ENCODE measurements at regions not wholly inside any gene's neighbourhood (a gene's known extent, or its start where the extent isn't known, plus 50 kb on each side); places are given as distances from the start of the nearest gene placed in this dataset.

DNA sequence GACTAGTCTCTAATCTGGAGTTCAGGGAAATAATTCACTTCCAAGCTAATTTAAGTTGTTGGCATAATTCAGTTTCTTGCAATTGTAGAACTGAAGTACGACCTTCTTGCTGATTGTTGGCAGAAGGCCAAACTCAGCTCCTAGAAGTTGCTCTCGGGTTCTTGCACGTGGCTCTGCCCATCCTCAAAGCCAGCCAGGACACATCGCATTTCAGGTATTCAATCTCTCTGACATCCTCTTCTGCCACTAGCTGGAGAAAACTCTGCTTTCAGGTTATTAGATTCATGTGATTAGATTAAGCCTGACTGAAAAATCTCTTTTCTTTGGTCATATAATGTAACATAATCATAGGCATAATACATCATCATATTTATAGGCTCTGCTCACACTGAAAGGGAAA, 362.0 kb downstream of the ZPLD1 start:
- H3K4me3 ChIP-seq, result no peak overlapping the region
- 27 to 36% (median 32%) methylated on average over 4 of the region's 4 CpGs for WGBS, 4 donors
- intact Hi-C loops (cut with DNase I), result no loop called here
- no peak for TF ChIP-seq POLR2A (IDR thresholded peaks at IDR 0.05)
- TF ChIP-seq, protein P1, sequence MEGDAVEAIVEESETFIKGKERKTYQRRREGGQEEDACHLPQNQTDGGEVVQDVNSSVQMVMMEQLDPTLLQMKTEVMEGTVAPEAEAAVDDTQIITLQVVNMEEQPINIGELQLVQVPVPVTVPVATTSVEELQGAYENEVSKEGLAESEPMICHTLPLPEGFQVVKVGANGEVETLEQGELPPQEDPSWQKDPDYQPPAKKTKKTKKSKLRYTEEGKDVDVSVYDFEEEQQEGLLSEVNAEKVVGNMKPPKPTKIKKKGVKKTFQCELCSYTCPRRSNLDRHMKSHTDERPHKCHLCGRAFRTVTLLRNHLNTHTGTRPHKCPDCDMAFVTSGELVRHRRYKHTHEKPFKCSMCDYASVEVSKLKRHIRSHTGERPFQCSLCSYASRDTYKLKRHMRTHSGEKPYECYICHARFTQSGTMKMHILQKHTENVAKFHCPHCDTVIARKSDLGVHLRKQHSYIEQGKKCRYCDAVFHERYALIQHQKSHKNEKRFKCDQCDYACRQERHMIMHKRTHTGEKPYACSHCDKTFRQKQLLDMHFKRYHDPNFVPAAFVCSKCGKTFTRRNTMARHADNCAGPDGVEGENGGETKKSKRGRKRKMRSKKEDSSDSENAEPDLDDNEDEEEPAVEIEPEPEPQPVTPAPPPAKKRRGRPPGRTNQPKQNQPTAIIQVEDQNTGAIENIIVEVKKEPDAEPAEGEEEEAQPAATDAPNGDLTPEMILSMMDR (IDR thresholded peaks at IDR 0.05), result no peak
- no peaks in the 10 kb centered on the region for H3K9me3 ChIP-seq (replicated peaks in 1 of 3)
- H3K36me3 ChIP-seq (replicated peaks in 1 of 2), result no peaks in the 10 kb centered on the region
- H3K27ac ChIP-seq, result no peak overlapping the region
- H3K27me3 ChIP-seq, result no peaks in the 10 kb centered on the region
- no peaks in the 10 kb centered on the region for H3K4me1 ChIP-seq (replicated peaks in 1 of 2)
- DNase-seq, result no peak

DNA sequence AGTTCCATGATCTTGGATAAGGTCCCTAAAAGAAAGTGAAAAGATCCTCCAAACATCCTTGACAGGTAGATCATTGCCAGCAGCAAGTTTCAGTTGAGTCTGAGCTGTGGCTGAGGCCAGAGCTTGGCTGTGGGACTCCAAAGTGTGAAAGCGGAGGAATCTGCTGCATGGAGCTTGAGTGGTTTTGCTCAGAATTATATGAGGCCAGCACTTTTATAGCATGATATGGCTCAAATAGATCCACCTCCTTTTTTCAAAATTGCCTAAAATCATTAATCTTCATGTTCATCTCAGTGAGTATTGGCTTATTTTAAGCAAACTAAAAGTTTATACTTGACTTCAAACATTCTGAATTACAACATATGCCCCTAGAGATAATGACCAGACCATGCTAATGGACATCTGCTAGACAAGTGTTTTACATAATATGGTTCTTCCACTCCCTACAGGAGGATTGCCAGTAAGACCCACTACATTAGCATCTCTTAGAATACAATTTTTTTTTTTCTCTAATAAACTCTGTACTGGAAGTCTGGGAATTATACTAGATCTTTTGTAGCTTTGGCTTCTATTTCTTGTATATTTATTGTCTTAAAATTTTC, 368.1 kb downstream of the ZPLD1 start:
- H3K9me3 ChIP-seq (replicated peaks in 1 of 3), result no peaks in the 10 kb centered on the region
- WGBS, 4 donors, result 89 to 100% (median 96%) methylated on average over 1 of the region's 1 CpG
- no peak overlapping the region for H3K4me3 ChIP-seq
- H3K4me1 ChIP-seq (replicated peaks in 1 of 2), result no peaks in the 10 kb centered on the region
- no peaks in the 10 kb centered on the region for H3K36me3 ChIP-seq (replicated peaks in 1 of 2)
- no peaks in the 10 kb centered on the region for H3K27me3 ChIP-seq
- DNase-seq, result no peak
- H3K27ac ChIP-seq, result no peak overlapping the region
- intact Hi-C loops (cut with DNase I), result no loop called here
- TF ChIP-seq, protein P1 (IDR thresholded peaks at IDR 0.05), result no peak
- TF ChIP-seq POLR2A (IDR thresholded peaks at IDR 0.05), result no peak

DNA sequence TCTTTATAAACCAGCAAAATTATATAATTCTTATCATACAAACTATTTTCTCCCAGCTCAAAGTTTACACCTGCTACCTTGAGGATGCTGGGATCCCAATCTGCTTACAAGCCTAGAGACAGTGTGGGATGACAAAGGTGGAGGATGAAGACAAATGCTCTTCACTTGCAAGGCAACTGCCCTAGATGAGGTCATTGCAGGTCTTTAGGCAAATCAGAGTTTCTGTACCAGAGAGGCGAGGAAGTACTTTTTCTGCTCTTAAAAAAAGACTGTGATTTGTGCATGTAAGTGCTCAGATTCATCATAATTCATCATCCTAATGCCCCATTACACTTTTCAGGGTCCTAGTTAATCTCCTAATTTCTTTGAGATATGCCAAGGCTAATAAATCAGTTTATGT, 376.1 kb downstream of the ZPLD1 start:
- intact Hi-C loops (cut with DNase I), result no loop called here

DNA sequence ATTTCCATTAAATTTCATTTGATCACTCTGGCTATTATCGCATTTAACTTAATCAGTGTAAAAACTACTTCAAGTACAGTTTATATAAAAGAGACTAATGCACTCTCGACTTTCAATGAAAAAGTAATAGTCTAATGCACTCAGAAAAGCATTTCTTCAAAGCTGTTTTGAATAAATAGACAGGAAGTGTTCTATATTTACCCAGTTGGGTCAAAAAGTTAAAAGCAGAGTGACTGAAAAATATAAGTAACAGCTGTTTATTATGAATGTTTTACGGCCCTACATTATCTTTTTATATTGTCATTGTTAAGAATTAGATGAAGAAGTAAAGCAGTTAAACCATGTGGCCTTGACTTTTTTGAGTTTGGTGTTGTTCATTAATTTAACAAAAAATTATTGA, 391.8 kb downstream of the ZPLD1 start:
- TF ChIP-seq, protein P1 (IDR thresholded peaks at IDR 0.05), result no peak
- TF ChIP-seq POLR2A (IDR thresholded peaks at IDR 0.05), result no peak
- Histone ChIP-seq H3K4me1 (replicated peaks in 1 of 2) (no peaks in the 10 kb centered on the region), H3K27ac (no peak overlapping the region), H3K36me3 (replicated peaks in 1 of 2) (no peaks in the 10 kb centered on the region), H3K9me3 (replicated peaks in 1 of 3) (no peaks in the 10 kb centered on the region), H3K27me3 (no peaks in the 10 kb centered on the region), H3K4me3 (no peak overlapping the region)
- 58 to 70% (median 63%) methylated on average over 3 of the region's 3 CpGs for WGBS, 4 donors
- intact Hi-C loops (cut with DNase I), result no loop called here
- no peak for DNase-seq

More for the DNA sequence above, 376.1 kb downstream of the ZPLD1 start:
- H3K36me3 ChIP-seq (replicated peaks in 1 of 2), result no peaks in the 10 kb centered on the region
- no peak for TF ChIP-seq POLR2A (IDR thresholded peaks at IDR 0.05)
- TF ChIP-seq, protein P1 (IDR thresholded peaks at IDR 0.05), result no peak
- H3K4me1 ChIP-seq (replicated peaks in 1 of 2), result no peaks in the 10 kb centered on the region
- no peak overlapping the region for H3K27ac ChIP-seq
- DNase-seq, result no peak
- H3K27me3 ChIP-seq, result no peaks in the 10 kb centered on the region
- whole genome bisulfite sequencing, 4 donors, result 73 to 77% (median 76%) methylated on average over 1 of the region's 1 CpG
- no peak overlapping the region for H3K4me3 ChIP-seq
- peaks cover 0 to 4% (median 0%) of the 10 kb centered on the region in 3 donors for H3K9me3 ChIP-seq (replicated peaks in 1 of 3)
